Adrenal gland (tissue), 9 donors: ENCODE measurements at regions not wholly inside any gene's neighbourhood (a gene's known extent, or its start where the extent isn't known, plus 50 kb on each side); places are given as distances from the start of the nearest gene placed in this dataset.

Experiments
- DNase-seq, 7 donors: peaks; one replicate each; pipeline ENCODE4 v3.0.0-alpha.2; 2019 to 2020
- H3K27ac ChIP-seq, 5 donors: fragments of 200-600 bp; sonication (generic) in 4 of 5; 1 replicate in 3 of 5; 2 replicates in 2 of 5; pipeline versions ENCODE4 v1.5.1 to v1.8.0; 2016 to 2020; ENCODE audit warnings: mild to moderate bottlenecking in 1 of 5
- H3K27me3 ChIP-seq: fragments of 200-600 bp; 2 replicates; pipeline ENCODE4 v1.8.0; 2021
- H3K36me3 ChIP-seq, 2 donors: fragments of 200-600 bp; replicated peaks in 1 of 2; 1 replicate in 1 of 2; 2 replicates in 1 of 2; pipeline versions ENCODE4 v1.5.1 to v1.8.0; 2018 to 2022
- H3K4me1 ChIP-seq, 2 donors: fragments of 200-600 bp; replicated peaks in 1 of 2; 1 replicate in 1 of 2; 2 replicates in 1 of 2; pipeline versions ENCODE4 v1.5.1 to v1.8.0; 2018 to 2021
- H3K4me3 ChIP-seq, 4 donors: fragments of 200-600 bp; sonication (generic) in 3 of 4; one replicate each; pipeline ENCODE4 v1.5.1; 2016 to 2018
- H3K9me3 ChIP-seq, 3 donors: fragments of 200-600 bp; sonication (generic) in 1 of 3; replicated peaks in 1 of 3; 1 replicate in 2 of 3; 2 replicates in 1 of 3; pipeline versions ENCODE4 v1.5.1 to v1.8.0; 2016 to 2021
- POLR2A ChIP-seq, 2 donors: fragments of 450-650 bp; IDR thresholded peaks; one replicate each; pipeline ENCODE4 v1.6.1; 2017; ENCODE audit warnings: antibody characterized with exemption in 2 of 2, mild to moderate bottlenecking in 2 of 2, moderate library complexity in 1 of 2
- WGBS, 4 donors: extraction: QIAGEN DNeasy Blood & Tissue Kit in 2 of 4; methylation state at CpG; one replicate each; pipeline versions ENCODE4 v1.1.5 to v1.1.7; 2013 to 2017; 5-methylcytosine and 5-hydroxymethylcytosine counted together
- intact Hi-C, 2 donors: fragments of 100-400 bp; cut with DNase I; formaldehyde crosslinking; loops; one replicate each; pipeline versions ENCODE4 v1.14.1 to v1.15.0; 2022 to 2023
- TF ChIP-seq, protein P1 (sequence below), 6 experiments: fragments of 450-650 bp in 4 of 6; fragments of 200-600 bp in 2 of 6; sonication (generic) in 1 of 6; IDR thresholded peaks; 1 replicate in 5 of 6; 2 replicates in 1 of 6; pipeline versions ENCODE4 v1.5.1 to v1.8.0; 2016 to 2021; ENCODE audit warnings: antibody characterized with exemption in 6 of 6, mild to moderate bottlenecking in 2 of 6, moderate library complexity in 1 of 6
- donor health status: healthy with polysubstance abuse.
- donor health status: Bipolar disorder and iron deficiency.
- donor health status: DM: yes; HTN: yes; CAD: no.
- donor health status: DM: no; HTN: no; CAD: no.
- donor health status: DM: no; HTN: no; CAD: no.

DNA sequence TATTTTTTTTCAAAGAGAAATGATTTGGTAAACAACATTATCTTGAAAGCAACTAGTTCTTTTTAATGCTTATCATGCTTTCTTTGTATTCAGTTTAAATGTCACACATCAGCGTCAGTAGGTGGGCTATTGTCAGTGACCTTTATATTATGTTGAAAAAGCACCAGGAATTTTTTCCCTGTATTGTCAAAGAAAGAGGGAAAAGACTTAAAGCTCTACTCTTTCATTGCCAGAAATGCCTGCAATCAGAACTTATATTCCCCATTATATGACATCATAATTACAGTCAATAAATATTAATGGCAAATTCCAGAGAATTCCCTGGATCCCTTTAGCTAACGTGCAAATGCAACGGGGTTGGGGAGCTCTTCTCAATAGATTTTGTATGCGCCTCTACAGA lies 353.9 kb downstream of the CDH2 start:
- Histone ChIP-seq H3K4me1 (no peaks in the 10 kb centered on the region), H3K27ac (no peak overlapping the region), H3K36me3 (no peaks in the 10 kb centered on the region), H3K9me3 (no peaks in the 10 kb centered on the region), H3K4me3 (no peak overlapping the region), H3K27me3 (no peaks in the 10 kb centered on the region)
- no peak for TF ChIP-seq POLR2A (IDR thresholded peaks at IDR 0.05)
- TF ChIP-seq, protein P1, sequence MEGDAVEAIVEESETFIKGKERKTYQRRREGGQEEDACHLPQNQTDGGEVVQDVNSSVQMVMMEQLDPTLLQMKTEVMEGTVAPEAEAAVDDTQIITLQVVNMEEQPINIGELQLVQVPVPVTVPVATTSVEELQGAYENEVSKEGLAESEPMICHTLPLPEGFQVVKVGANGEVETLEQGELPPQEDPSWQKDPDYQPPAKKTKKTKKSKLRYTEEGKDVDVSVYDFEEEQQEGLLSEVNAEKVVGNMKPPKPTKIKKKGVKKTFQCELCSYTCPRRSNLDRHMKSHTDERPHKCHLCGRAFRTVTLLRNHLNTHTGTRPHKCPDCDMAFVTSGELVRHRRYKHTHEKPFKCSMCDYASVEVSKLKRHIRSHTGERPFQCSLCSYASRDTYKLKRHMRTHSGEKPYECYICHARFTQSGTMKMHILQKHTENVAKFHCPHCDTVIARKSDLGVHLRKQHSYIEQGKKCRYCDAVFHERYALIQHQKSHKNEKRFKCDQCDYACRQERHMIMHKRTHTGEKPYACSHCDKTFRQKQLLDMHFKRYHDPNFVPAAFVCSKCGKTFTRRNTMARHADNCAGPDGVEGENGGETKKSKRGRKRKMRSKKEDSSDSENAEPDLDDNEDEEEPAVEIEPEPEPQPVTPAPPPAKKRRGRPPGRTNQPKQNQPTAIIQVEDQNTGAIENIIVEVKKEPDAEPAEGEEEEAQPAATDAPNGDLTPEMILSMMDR (IDR thresholded peaks at IDR 0.05) = no peak
- WGBS, 4 donors = 57 to 73% (median 69%) methylated on average over 4 of the region's 4 CpGs
- no peak for DNase-seq
- intact Hi-C loops = no loop called here

DNA sequence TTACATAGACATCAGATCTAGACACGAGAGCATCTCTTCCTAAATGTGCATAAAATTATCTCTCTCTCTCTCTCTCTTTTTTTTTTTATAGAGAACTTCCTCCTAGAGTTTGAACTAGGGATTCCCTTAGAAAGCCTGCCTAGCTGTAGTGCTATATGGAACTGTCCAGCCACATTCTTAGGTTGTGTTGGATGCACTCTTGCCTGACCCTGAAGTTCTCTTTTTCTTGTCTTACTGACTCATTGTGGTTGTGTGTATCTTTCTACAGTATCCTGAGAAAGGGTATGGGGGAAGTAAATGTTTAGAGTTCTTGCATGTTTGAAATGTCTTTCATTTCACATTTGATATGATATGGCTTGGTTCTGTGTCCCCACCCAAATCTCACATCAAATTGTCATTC lies 368.2 kb downstream of the CDH2 start:
- no peaks in the 10 kb centered on the region for H3K9me3 ChIP-seq
- H3K27ac ChIP-seq = no peak overlapping the region
- no peak for DNase-seq
- TF ChIP-seq, protein P1 (IDR thresholded peaks at IDR 0.05) = no peak
- no peak for TF ChIP-seq POLR2A (IDR thresholded peaks at IDR 0.05)
- H3K4me1 ChIP-seq = no peaks in the 10 kb centered on the region
- H3K36me3 ChIP-seq = no peaks in the 10 kb centered on the region
- intact Hi-C loops = no loop called here
- 49 to 62% (median 52%) methylated on average over 1 of the region's 1 CpG for WGBS, 4 donors
- H3K4me3 ChIP-seq = no peak overlapping the region
- no peaks in the 10 kb centered on the region for H3K27me3 ChIP-seq

DNA sequence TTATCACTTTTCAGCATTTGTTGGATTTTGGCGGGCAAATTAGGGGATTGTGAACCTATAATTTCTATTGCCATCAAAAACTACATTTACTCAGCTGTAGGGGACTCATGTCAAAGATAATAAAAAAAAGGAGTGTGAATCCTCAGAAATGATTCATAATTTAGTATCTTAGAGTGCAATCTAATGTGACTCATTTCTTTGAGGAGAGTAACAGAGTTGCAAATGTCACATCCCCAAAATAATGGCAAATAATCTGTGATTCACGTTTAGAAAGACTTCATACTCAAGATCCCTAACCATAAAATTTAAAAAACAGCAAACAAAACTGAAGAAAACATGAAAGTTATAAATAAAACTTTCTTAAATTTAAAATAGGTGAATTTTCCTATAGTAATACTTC lies 373.0 kb downstream of the CDH2 start:
- DNase-seq = no peak
- H3K27ac ChIP-seq = no peak overlapping the region
- H3K27me3 ChIP-seq = no peaks in the 10 kb centered on the region
- H3K4me3 ChIP-seq = no peak overlapping the region
- H3K9me3 ChIP-seq = no peaks in the 10 kb centered on the region
- TF ChIP-seq, protein P1 (IDR thresholded peaks at IDR 0.05) = no peak
- no peak for TF ChIP-seq POLR2A (IDR thresholded peaks at IDR 0.05)
- 34 to 66% (median 61%) methylated on average over 2 of the region's 2 CpGs for WGBS, 4 donors
- H3K36me3 ChIP-seq = no peaks in the 10 kb centered on the region
- intact Hi-C loops = no loop called here
- no peaks in the 10 kb centered on the region for H3K4me1 ChIP-seq

DNA sequence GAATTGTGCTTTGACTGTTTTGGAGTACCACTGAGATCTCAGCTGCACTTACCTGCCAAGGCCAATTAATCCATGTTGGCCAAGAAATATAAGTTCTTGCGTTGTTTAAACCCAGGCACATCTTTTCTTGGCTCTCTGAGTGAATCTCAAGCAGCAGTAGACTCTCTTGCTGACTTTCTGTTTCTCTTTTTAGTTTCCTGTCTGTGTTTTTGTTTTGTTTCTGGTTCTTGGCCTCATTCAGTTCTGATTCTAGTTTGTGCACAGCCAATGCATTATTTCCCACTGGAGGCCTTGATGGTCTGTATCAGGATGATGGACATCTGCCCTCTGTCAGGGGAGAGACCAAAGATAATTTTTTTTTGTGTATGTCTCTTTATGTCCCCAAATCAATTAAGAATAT lies 379.4 kb downstream of the CDH2 start:
- no peak for TF ChIP-seq POLR2A (IDR thresholded peaks at IDR 0.05)
- TF ChIP-seq, protein P1 (IDR thresholded peaks at IDR 0.05) = no peak
- Histone ChIP-seq H3K27me3 (no peaks in the 10 kb centered on the region), H3K4me3 (no peak overlapping the region), H3K36me3 (no peaks in the 10 kb centered on the region), H3K4me1 (no peaks in the 10 kb centered on the region), H3K9me3 (no peaks in the 10 kb centered on the region), H3K27ac (no peak overlapping the region)
- no peak for DNase-seq
- intact Hi-C loops = no loop called here
- WGBS, 4 donors = 64 to 87% (median 75%) methylated on average over 1 of the region's 1 CpG
